Activated CD4-positive, alpha-beta T cell treated with anti-CD3 and anti-CD28 coated beads for 36 hours (primary cell): ENCODE measurements at regions not wholly inside any gene's neighbourhood (a gene's known extent, or its start where the extent isn't known, plus 50 kb on each side); places are given as distances from the start of the nearest gene placed in this dataset.

ENCODE experiments used
- ATAC-seq: fragments of 200-7000 bp; cut with Tn5 transposase; one replicate; pipeline ENCODE4 v1.10.0; 2021; ENCODE audit warnings: mild to moderate bottlenecking, moderate library complexity
- CTCF ChIA-PET: fragments of 350-600 bp; sonication (Branson Sonifier 250); formaldehyde crosslinking; loops from one replicate; lab custom pipeline; 2021; ENCODE audit warnings: antibody characterized with exemption; lab: Charles Lee
- POLR2A ChIA-PET: fragments of 350-600 bp; sonication (Branson Sonifier 250); formaldehyde crosslinking; loops from one replicate; lab custom pipeline; 2021; ENCODE audit warnings: antibody characterized with exemption, inconsistent platforms; lab: Charles Lee
- DNase-seq: peaks from one replicate; pipeline ENCODE4 v3.0.0-alpha.2; 2020
- H3K27ac Mint-ChIP-seq: one replicate; pipeline ENCODE4 v1.8.0; 2021; ENCODE audit warnings: mixed read lengths
- H3K27me3 Mint-ChIP-seq: one replicate; pipeline ENCODE4 v1.8.0; 2021; ENCODE audit warnings: mixed read lengths
- H3K36me3 Mint-ChIP-seq: one replicate; pipeline ENCODE4 v1.8.0; 2021; ENCODE audit warnings: low read depth, mixed read lengths
- H3K4me1 Mint-ChIP-seq: one replicate; pipeline ENCODE4 v1.8.0; 2021; ENCODE audit warnings: mixed read lengths
- H3K4me3 Mint-ChIP-seq: one replicate; pipeline ENCODE4 v1.8.0; 2021; ENCODE audit warnings: mild to moderate bottlenecking, moderate library complexity, mixed read lengths
- H3K9me3 Mint-ChIP-seq: one replicate; pipeline ENCODE4 v1.8.0; 2021; ENCODE audit warnings: low read depth, mixed read lengths
- intact Hi-C, 2 experiments: fragments of 100-400 bp; cut with DNase I in 1 of 2; cut with micrococcal nuclease in 1 of 2; formaldehyde crosslinking; loops; one replicate each; pipeline versions ENCODE4 v1.14.2 to v1.15.1; 2022 to 2024; cut with DNase I, micrococcal nuclease

GRCh38 chr7:9822458-9823290 is 1151.0 kb upstream of the PHF14 start:
- ATAC-seq = no peak

GRCh38 chr7:9835199-9835598 is 1138.5 kb upstream of the PHF14 start:
- no peaks in the 10 kb centered on the region for H3K4me1 Mint-ChIP-seq
- no peaks in the 10 kb centered on the region for H3K36me3 Mint-ChIP-seq
- H3K4me3 Mint-ChIP-seq = no peak overlapping the region
- DNase-seq (no peak), ATAC-seq (no peak)
- ChIA-PET CTCF (no interaction called here), POLR2A (no interaction called here)
- H3K27me3 Mint-ChIP-seq = no peaks in the 10 kb centered on the region
- intact Hi-C loops = no loop called here
- H3K9me3 Mint-ChIP-seq = peaks cover 8% of the 10 kb centered on the region
- H3K27ac Mint-ChIP-seq = no peak overlapping the region

More at GRCh38 chr7:9822458-9823290, 1151.0 kb upstream of the PHF14 start:
- CTCF ChIA-PET = no interaction called here
- Mint-ChIP-seq H3K4me1 (no peaks in the 10 kb centered on the region), H3K9me3 (peaks cover 6% of the 10 kb centered on the region), H3K27me3 (no peaks in the 10 kb centered on the region), H3K4me3 (no peak overlapping the region), H3K36me3 (no peaks in the 10 kb centered on the region), H3K27ac (no peak overlapping the region)
- POLR2A ChIA-PET = no interaction called here
- intact Hi-C loops = no loop called here
- DNase-seq = no peak

- no peaks in the 10 kb centered on the region for H3K27me3 Mint-ChIP-seq
- no peaks in the 10 kb centered on the region for H3K36me3 Mint-ChIP-seq
- peaks cover 8% of the 10 kb centered on the region for H3K9me3 Mint-ChIP-seq
- intact Hi-C loops = no loop called here
- ChIA-PET CTCF (no interaction called here), POLR2A (no interaction called here)
- ATAC-seq (no peak), DNase-seq (no peak)
- no peak overlapping the region for H3K27ac Mint-ChIP-seq
- H3K4me1 Mint-ChIP-seq = no peaks in the 10 kb centered on the region
- H3K4me3 Mint-ChIP-seq = no peak overlapping the region
Measured at GRCh38 chr7:9836671-9837070, 1137.0 kb upstream of the PHF14 start.

- Mint-ChIP-seq H3K4me3 (no peak overlapping the region), H3K27me3 (no peaks in the 10 kb centered on the region), H3K9me3 (no peaks in the 10 kb centered on the region), H3K27ac (no peak overlapping the region), H3K36me3 (no peaks in the 10 kb centered on the region), H3K4me1 (no peaks in the 10 kb centered on the region)
- ATAC-seq (no peak), DNase-seq (no peak)
- POLR2A ChIA-PET = no interaction called here
- intact Hi-C loops = no loop called here
- CTCF ChIA-PET = interaction anchor here (1.0 kb wide), 1 partner anchor 10 kb away, joined by 3 read pairs; no protein-coding TSS in a partner anchor
Measured at GRCh38 chr7:9842301-9842700, 1131.4 kb upstream of the PHF14 start.

GRCh38 chr7:9846902-9847301 is 1126.8 kb upstream of the PHF14 start:
- Mint-ChIP-seq H3K9me3 (no peaks in the 10 kb centered on the region), H3K4me1 (no peaks in the 10 kb centered on the region), H3K4me3 (no peak overlapping the region), H3K36me3 (no peaks in the 10 kb centered on the region), H3K27ac (no peak overlapping the region), H3K27me3 (no peaks in the 10 kb centered on the region)
- ATAC-seq = no peak
- POLR2A ChIA-PET = no interaction called here
- intact Hi-C loops = no loop called here
- DNase-seq = no peak
- CTCF ChIA-PET = no interaction called here

GRCh38 chr7:9854605-9855004 is 1119.1 kb upstream of the PHF14 start:
- intact Hi-C loops = no loop called here
- DNase-seq = no peak
- H3K9me3 Mint-ChIP-seq = peaks cover 4% of the 10 kb centered on the region
- POLR2A ChIA-PET = no interaction called here
- ATAC-seq = no peak
- CTCF ChIA-PET = interaction anchor here (0.8 kb wide), 1 partner anchor 1254 kb away, joined by 3 read pairs; no protein-coding TSS in a partner anchor
- H3K4me1 Mint-ChIP-seq = no peaks in the 10 kb centered on the region
- no peak overlapping the region for H3K27ac Mint-ChIP-seq
- no peaks in the 10 kb centered on the region for H3K36me3 Mint-ChIP-seq
- H3K27me3 Mint-ChIP-seq = no peaks in the 10 kb centered on the region
- no peak overlapping the region for H3K4me3 Mint-ChIP-seq

- Mint-ChIP-seq H3K9me3 (peaks cover 5% of the 10 kb centered on the region), H3K27ac (no peak overlapping the region), H3K4me3 (no peak overlapping the region), H3K27me3 (no peaks in the 10 kb centered on the region), H3K4me1 (no peaks in the 10 kb centered on the region), H3K36me3 (no peaks in the 10 kb centered on the region)
- DNase-seq = no peak
- CTCF ChIA-PET = no interaction called here
- no peak for ATAC-seq
- POLR2A ChIA-PET = no interaction called here
- intact Hi-C loops = no loop called here
Measured at GRCh38 chr7:9856668-9857067, 1117.0 kb upstream of the PHF14 start.

GRCh38 chr7:9863545-9863944 is 1110.1 kb upstream of the PHF14 start:
- DNase-seq = no peak
- Mint-ChIP-seq H3K27ac (no peak overlapping the region), H3K4me1 (no peaks in the 10 kb centered on the region), H3K4me3 (no peak overlapping the region), H3K9me3 (peaks cover 5% of the 10 kb centered on the region), H3K27me3 (no peaks in the 10 kb centered on the region), H3K36me3 (no peaks in the 10 kb centered on the region)
- ChIA-PET CTCF (no interaction called here), POLR2A (no interaction called here)
- no peak for ATAC-seq
- intact Hi-C loops = no loop called here

- CTCF ChIA-PET = no interaction called here
- no peaks in the 10 kb centered on the region for H3K36me3 Mint-ChIP-seq
- peaks cover 9% of the 10 kb centered on the region for H3K9me3 Mint-ChIP-seq
- H3K4me3 Mint-ChIP-seq = no peak overlapping the region
- intact Hi-C loops = no loop called here
- no peaks in the 10 kb centered on the region for H3K27me3 Mint-ChIP-seq
- no peak for ATAC-seq
- no peaks in the 10 kb centered on the region for H3K4me1 Mint-ChIP-seq
- H3K27ac Mint-ChIP-seq = no peak overlapping the region
- no peak for DNase-seq
- POLR2A ChIA-PET = no interaction called here
Measured at GRCh38 chr7:9869151-9869550, 1104.5 kb upstream of the PHF14 start.

- no peak overlapping the region for H3K27ac Mint-ChIP-seq
- H3K4me3 Mint-ChIP-seq = no peak overlapping the region
- ATAC-seq (no peak), DNase-seq (no peak)
- POLR2A ChIA-PET = no interaction called here
- no peaks in the 10 kb centered on the region for H3K27me3 Mint-ChIP-seq
- no peaks in the 10 kb centered on the region for H3K4me1 Mint-ChIP-seq
- intact Hi-C loops = no loop called here
- peaks cover 9% of the 10 kb centered on the region for H3K9me3 Mint-ChIP-seq
- no peaks in the 10 kb centered on the region for H3K36me3 Mint-ChIP-seq
- CTCF ChIA-PET = no interaction called here
Measured at GRCh38 chr7:9869566-9869965, 1104.1 kb upstream of the PHF14 start.

GRCh38 chr7:9870674-9871073 is 1103.0 kb upstream of the PHF14 start:
- H3K27me3 Mint-ChIP-seq = no peaks in the 10 kb centered on the region
- no peaks in the 10 kb centered on the region for H3K36me3 Mint-ChIP-seq
- ChIA-PET CTCF (no interaction called here), POLR2A (no interaction called here)
- H3K4me1 Mint-ChIP-seq = no peaks in the 10 kb centered on the region
- DNase-seq (no peak), ATAC-seq (no peak)
- H3K27ac Mint-ChIP-seq = no peak overlapping the region
- H3K9me3 Mint-ChIP-seq = peaks cover 5% of the 10 kb centered on the region
- no peak overlapping the region for H3K4me3 Mint-ChIP-seq
- intact Hi-C loops = no loop called here

- ChIA-PET CTCF (no interaction called here), POLR2A (no interaction called here)
- Mint-ChIP-seq H3K4me1 (no peaks in the 10 kb centered on the region), H3K36me3 (no peaks in the 10 kb centered on the region), H3K27ac (no peak overlapping the region), H3K9me3 (peaks cover 5% of the 10 kb centered on the region), H3K4me3 (no peak overlapping the region), H3K27me3 (no peaks in the 10 kb centered on the region)
- ATAC-seq (no peak), DNase-seq (no peak)
- intact Hi-C loops = no loop called here
Measured at GRCh38 chr7:9874182-9874581, 1099.5 kb upstream of the PHF14 start.
